ENCODE measurements at regions not wholly inside any gene's neighbourhood (a gene's known extent, or its start where the extent isn't known, plus 50 kb on each side); places are given as distances from the start of the nearest gene placed in this dataset.

GRCh38 chr3:115204475-115204874, 57.4 kb upstream of the ZBTB20 start:
- TF ChIP-seq, protein P1, sequence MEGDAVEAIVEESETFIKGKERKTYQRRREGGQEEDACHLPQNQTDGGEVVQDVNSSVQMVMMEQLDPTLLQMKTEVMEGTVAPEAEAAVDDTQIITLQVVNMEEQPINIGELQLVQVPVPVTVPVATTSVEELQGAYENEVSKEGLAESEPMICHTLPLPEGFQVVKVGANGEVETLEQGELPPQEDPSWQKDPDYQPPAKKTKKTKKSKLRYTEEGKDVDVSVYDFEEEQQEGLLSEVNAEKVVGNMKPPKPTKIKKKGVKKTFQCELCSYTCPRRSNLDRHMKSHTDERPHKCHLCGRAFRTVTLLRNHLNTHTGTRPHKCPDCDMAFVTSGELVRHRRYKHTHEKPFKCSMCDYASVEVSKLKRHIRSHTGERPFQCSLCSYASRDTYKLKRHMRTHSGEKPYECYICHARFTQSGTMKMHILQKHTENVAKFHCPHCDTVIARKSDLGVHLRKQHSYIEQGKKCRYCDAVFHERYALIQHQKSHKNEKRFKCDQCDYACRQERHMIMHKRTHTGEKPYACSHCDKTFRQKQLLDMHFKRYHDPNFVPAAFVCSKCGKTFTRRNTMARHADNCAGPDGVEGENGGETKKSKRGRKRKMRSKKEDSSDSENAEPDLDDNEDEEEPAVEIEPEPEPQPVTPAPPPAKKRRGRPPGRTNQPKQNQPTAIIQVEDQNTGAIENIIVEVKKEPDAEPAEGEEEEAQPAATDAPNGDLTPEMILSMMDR (IDR thresholded peaks at IDR 0.05), result no peak
- TF ChIP-seq POLR2A (IDR thresholded peaks at IDR 0.05), result no peak
